SK-N-SH (cell line): ENCODE measurements at regions not wholly inside any gene's neighbourhood (a gene's known extent, or its start where the extent isn't known, plus 50 kb on each side); places are given as distances from the start of the nearest gene placed in this dataset.

Experiments used
- CTCF ChIA-PET: fragments of 300-600, 350-600 bp; formaldehyde crosslinking; extraction: SDS; loops from one replicate; lab custom pipeline; 2021; lab: Yijun Ruan, JAX
- POLR2A ChIA-PET: fragments of 350-600 bp; sonication (Branson Sonifier 250); formaldehyde crosslinking; extraction: SDS; loops from one replicate; lab custom pipeline; 2020; ENCODE audit warnings: antibody characterized with exemption, inconsistent platforms; lab: Yijun Ruan, JAX
- DNase-seq: peaks from one replicate; pipeline ENCODE4 v3.0.0; 2012
- H2AFZ ChIP-seq: fragments of 200-600 bp; sonication (generic); 2 replicates; pipeline ENCODE4 v1.8.1; 2016; ENCODE audit warnings: antibody characterized with exemption, mild to moderate bottlenecking, low read depth
- H3F3A ChIP-seq: fragments of 200-600 bp; sonication (generic); replicated peaks from 2 replicates; pipeline ENCODE3; 2016; ENCODE audit warnings: antibody characterized with exemption, mild to moderate bottlenecking; ENCODE audit not compliant: insufficient read depth
- H3K27ac ChIP-seq, 2 experiments: fragments of 200-500 bp in 1 of 2; fragments of 200-600 bp in 1 of 2; sonication (Bioruptor generic) in 1 of 2; sonication (generic), shearing (Covaris generic) in 1 of 2; 2 replicates each; pipeline versions ENCODE4 v1.5.1 to v1.6.1; 2014 to 2016; ENCODE audit warnings: low read depth in 2 of 2, inconsistent platforms in 1 of 2, low read length in 1 of 2, mild to moderate bottlenecking in 1 of 2, mixed read lengths in 1 of 2
- H3K27me3 ChIP-seq: fragments of 200-600 bp; sonication (generic), shearing (Covaris generic); 2 replicates; pipeline ENCODE4 v1.6.1; 2016; ENCODE audit warnings: mixed run types; ENCODE audit not compliant: insufficient read depth
- H3K36me3 ChIP-seq, 2 experiments: fragments of 200-500 bp in 1 of 2; fragments of 200-600 bp in 1 of 2; sonication (Bioruptor generic) in 1 of 2; sonication (generic) in 1 of 2; replicated peaks in 1 of 2; 2 replicates each; pipeline versions ENCODE3 to v1.5.1; 2014 to 2016; ENCODE audit warnings: low read length in 1 of 2, mild to moderate bottlenecking in 1 of 2; ENCODE audit not compliant: insufficient read depth in 2 of 2, control insufficient read depth in 1 of 2
- H3K4me1 ChIP-seq, 2 experiments: fragments of 200-500 bp in 1 of 2; fragments of 200-600 bp in 1 of 2; sonication (Bioruptor generic) in 1 of 2; sonication (generic), shearing (Covaris generic) in 1 of 2; 2 replicates each; pipeline versions ENCODE4 v1.5.1 to v1.6.1; 2014 to 2016; ENCODE audit warnings: low read depth in 1 of 2, low read length in 1 of 2, mixed run types in 1 of 2; ENCODE audit not compliant: insufficient read depth in 2 of 2, control insufficient read depth in 1 of 2
- H3K4me2 ChIP-seq: fragments of 200-600 bp; sonication (generic), shearing (Covaris generic); 2 replicates; pipeline ENCODE4 v1.6.1; 2017; ENCODE audit warnings: mixed run types
- H3K4me3 ChIP-seq, 2 experiments: fragments of 200-500 bp in 1 of 2; fragments of 200-600 bp in 1 of 2; sonication (Bioruptor generic) in 1 of 2; sonication (generic), shearing (Covaris generic) in 1 of 2; 2 replicates each; pipeline versions ENCODE4 v1.5.1 to v1.8.1; 2014 to 2016; ENCODE audit warnings: low read depth in 2 of 2, inconsistent platforms in 1 of 2, low read length in 1 of 2, mild to moderate bottlenecking in 1 of 2, mixed read lengths in 1 of 2, moderate library complexity in 1 of 2
- H3K79me2 ChIP-seq: fragments of 200-600 bp; sonication (generic); 2 replicates; pipeline ENCODE4 v1.8.1; 2017; ENCODE audit warnings: mild to moderate bottlenecking; ENCODE audit not compliant: insufficient read depth
- H3K9ac ChIP-seq: fragments of 200-600 bp; sonication (generic); 2 replicates; pipeline ENCODE4 v1.6.1; 2017; ENCODE audit warnings: mixed run types
- H3K9me2 ChIP-seq: fragments of 200-600 bp; sonication (generic); 2 replicates; pipeline ENCODE4 v1.6.1; 2017; ENCODE audit warnings: mixed run types
- H3K9me3 ChIP-seq: fragments of 200-600 bp; sonication (generic); 2 replicates; pipeline ENCODE4 v1.6.1; 2017; ENCODE audit warnings: mixed run types, mild to moderate bottlenecking, moderate library complexity
- H4K20me1 ChIP-seq: fragments of 200-600 bp; sonication (generic); 2 replicates; pipeline ENCODE4 v1.6.1; 2017; ENCODE audit warnings: mild to moderate bottlenecking, mixed run types; ENCODE audit not compliant: insufficient read depth
- ELF1 ChIP-seq: IDR thresholded peaks from 2 replicates; pipeline ENCODE4 v1.4.0; 2012
- EP300 ChIP-seq, 2 experiments: IDR thresholded peaks; 2 replicates each; pipeline versions ENCODE4 v1.4.0 to v1.6.1; 2012; ENCODE audit warnings: borderline replicate concordance in 1 of 2, low read depth in 1 of 2, low read length in 1 of 2
- FOSL2 ChIP-seq: IDR thresholded peaks from 2 replicates; pipeline ENCODE4 v1.4.0; 2012; ENCODE audit warnings: low read depth, mild to moderate bottlenecking, moderate library complexity, borderline replicate concordance
- GABPA ChIP-seq: IDR thresholded peaks from 2 replicates; pipeline ENCODE4 v1.4.0; 2012; ENCODE audit warnings: low read depth, mild to moderate bottlenecking
- GATA2 ChIP-seq: sonication (generic); formaldehyde crosslinking; IDR thresholded peaks from 2 replicates; pipeline ENCODE4 v1.5.0; 2020; ENCODE audit warnings: mild to moderate bottlenecking, missing genetic modification reagents
- MEF2A ChIP-seq: IDR thresholded peaks from 2 replicates; pipeline ENCODE4 v1.4.0; 2012; ENCODE audit warnings: low read depth, borderline replicate concordance
- NFIC ChIP-seq: IDR thresholded peaks from 2 replicates; pipeline ENCODE4 v1.4.0; 2012; ENCODE audit warnings: borderline replicate concordance
- NRF1 ChIP-seq: IDR thresholded peaks from 2 replicates; pipeline ENCODE4 v1.6.1; 2012; ENCODE audit warnings: low read depth, mild to moderate bottlenecking, low read length
- POLR2AphosphoS5 ChIP-seq: IDR thresholded peaks from 2 replicates; pipeline ENCODE4 v1.6.1; 2012; ENCODE audit warnings: low read depth, low read length
- RXRA ChIP-seq: IDR thresholded peaks from 2 replicates; pipeline ENCODE4 v1.4.0; 2012; ENCODE audit warnings: low read depth, mild to moderate bottlenecking, borderline replicate concordance
- SIN3A ChIP-seq: IDR thresholded peaks from 2 replicates; pipeline ENCODE4 v1.6.1; 2012; ENCODE audit warnings: low read depth, mild to moderate bottlenecking, low read length, moderate library complexity, borderline replicate concordance
- SMC3 ChIP-seq: IDR thresholded peaks from 2 replicates; pipeline ENCODE4 v1.6.1; 2012; ENCODE audit warnings: low read depth, low read length, improper control_type of control experiment
- TAF1 ChIP-seq: IDR thresholded peaks from 2 replicates; pipeline ENCODE4 v1.6.1; 2012; ENCODE audit warnings: low read depth, mild to moderate bottlenecking, low read length, moderate library complexity, borderline replicate concordance
- TEAD4 ChIP-seq: IDR thresholded peaks from 2 replicates; pipeline ENCODE4 v1.4.0; 2012; ENCODE audit warnings: mild to moderate bottlenecking, borderline replicate concordance; ENCODE audit not compliant: insufficient read depth
- YY1 ChIP-seq: IDR thresholded peaks from 2 replicates; pipeline ENCODE4 v1.4.0; 2012; ENCODE audit warnings: low read depth, mild to moderate bottlenecking
- WGBS: methylation state at CpG from one replicate; pipeline ENCODE4 v1.1.6; 2017; ENCODE audit warnings: low lambda C conversion rate; 5-methylcytosine and 5-hydroxymethylcytosine counted together
- TF ChIP-seq, protein P1 (sequence below): IDR thresholded peaks from 2 replicates; pipeline ENCODE4 v1.4.0; 2012; ENCODE audit warnings: low read depth, borderline replicate concordance
- TF ChIP-seq, protein P2 (sequence below): IDR thresholded peaks from 2 replicates; pipeline ENCODE4; 2012
- TF ChIP-seq, protein P3 (sequence below): fragments of 150-350 bp; IDR thresholded peaks from 2 replicates; pipeline ENCODE4 v1.6.1; 2017; ENCODE audit warnings: antibody characterized with exemption, low read length, low read depth, borderline replicate concordance
- TF ChIP-seq, protein P4 (sequence below): IDR thresholded peaks from 2 replicates; pipeline ENCODE4 v1.4.0; 2012; ENCODE audit warnings: low read depth

DNA sequence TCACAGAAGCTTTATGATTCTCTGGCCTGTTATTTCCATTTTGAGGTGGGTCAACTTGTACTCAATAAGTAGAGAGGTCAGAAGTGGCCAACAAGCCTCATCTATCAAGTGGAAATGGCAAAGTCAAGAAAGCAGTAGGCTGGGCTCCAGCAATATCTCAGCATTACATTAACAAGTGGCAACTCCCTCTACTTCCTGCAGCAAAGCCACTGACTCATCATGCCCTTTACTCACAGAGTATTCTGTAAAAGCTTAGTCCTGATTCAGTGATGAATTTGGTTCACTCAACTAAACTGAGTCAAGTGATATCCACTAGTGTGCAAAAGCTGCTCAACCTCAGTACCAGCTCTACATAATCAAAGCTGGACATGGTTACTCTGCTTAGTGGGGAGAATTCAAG is 954.6 kb downstream of the EPHA3 start:
- Histone ChIP-seq H3K9me2 (no peaks in the 10 kb centered on the region), H3K27ac (no peak overlapping the region), H4K20me1 (no peaks in the 10 kb centered on the region), H3K4me1 (no peaks in the 10 kb centered on the region), H3K9ac (no peak overlapping the region), H2AFZ (no peak overlapping the region), H3K4me2 (no peak overlapping the region), H3K79me2 (no peaks in the 10 kb centered on the region), H3K27me3 (no peaks in the 10 kb centered on the region), H3K36me3 (no peaks in the 10 kb centered on the region), H3K9me3 (no peaks in the 10 kb centered on the region), H3K4me3 (no peak overlapping the region), H3F3A (no peaks in the 10 kb centered on the region)
- TF ChIP-seq FOSL2 = no peak
- TF ChIP-seq, protein P1, sequence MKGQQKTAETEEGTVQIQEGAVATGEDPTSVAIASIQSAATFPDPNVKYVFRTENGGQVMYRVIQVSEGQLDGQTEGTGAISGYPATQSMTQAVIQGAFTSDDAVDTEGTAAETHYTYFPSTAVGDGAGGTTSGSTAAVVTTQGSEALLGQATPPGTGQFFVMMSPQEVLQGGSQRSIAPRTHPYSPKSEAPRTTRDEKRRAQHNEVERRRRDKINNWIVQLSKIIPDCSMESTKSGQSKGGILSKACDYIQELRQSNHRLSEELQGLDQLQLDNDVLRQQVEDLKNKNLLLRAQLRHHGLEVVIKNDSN = no peak
- TF ChIP-seq POLR2AphosphoS5 = no peak
- TF ChIP-seq ELF1 = no peak
- TF ChIP-seq YY1 = no peak
- TF ChIP-seq TEAD4 = no peak
- TF ChIP-seq, protein P2, sequence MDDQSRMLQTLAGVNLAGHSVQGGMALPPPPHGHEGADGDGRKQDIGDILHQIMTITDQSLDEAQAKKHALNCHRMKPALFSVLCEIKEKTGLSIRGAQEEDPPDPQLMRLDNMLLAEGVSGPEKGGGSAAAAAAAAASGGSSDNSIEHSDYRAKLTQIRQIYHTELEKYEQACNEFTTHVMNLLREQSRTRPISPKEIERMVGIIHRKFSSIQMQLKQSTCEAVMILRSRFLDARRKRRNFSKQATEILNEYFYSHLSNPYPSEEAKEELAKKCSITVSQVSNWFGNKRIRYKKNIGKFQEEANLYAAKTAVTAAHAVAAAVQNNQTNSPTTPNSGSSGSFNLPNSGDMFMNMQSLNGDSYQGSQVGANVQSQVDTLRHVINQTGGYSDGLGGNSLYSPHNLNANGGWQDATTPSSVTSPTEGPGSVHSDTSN = no peak
- no peak for TF ChIP-seq TAF1
- TF ChIP-seq GATA2 (CRISPR knock-in tag) = no peak
- TF ChIP-seq, protein P3, sequence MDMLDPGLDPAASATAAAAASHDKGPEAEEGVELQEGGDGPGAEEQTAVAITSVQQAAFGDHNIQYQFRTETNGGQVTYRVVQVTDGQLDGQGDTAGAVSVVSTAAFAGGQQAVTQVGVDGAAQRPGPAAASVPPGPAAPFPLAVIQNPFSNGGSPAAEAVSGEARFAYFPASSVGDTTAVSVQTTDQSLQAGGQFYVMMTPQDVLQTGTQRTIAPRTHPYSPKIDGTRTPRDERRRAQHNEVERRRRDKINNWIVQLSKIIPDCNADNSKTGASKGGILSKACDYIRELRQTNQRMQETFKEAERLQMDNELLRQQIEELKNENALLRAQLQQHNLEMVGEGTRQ = no peak
- no peak for DNase-seq
- POLR2A ChIA-PET = no interaction called here
- CTCF ChIA-PET = interaction anchor here (1.2 kb wide), 1 partner anchor 10 kb away, joined by 3 read pairs; no protein-coding TSS in a partner anchor

DNA sequence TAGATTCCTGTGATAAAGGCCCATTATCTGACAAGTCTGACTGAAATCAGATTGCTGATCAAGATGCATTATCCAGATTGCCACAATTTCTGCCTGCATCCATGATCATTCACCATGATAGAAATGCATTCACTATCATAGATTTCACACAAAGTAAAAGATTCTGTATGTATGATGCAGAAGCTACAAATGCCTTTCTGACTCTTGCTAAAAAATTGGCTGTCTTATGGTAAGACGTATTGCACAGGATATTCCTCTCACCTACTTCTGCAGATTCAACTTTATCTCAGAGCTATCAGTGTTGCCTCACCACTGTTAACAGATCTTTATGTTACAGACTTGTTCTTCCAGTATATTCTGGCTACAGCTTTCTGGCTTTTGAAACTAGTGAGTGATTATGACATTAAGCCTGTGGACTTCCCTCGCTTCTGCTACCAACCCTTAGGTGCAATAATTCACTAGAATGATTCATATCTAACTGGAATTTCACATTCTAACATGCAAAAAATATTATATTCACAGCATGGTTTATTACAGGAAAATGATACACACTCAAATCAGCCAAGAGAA is 955.3 kb downstream of the EPHA3 start:
- Histone ChIP-seq H3F3A (no peaks in the 10 kb centered on the region), H3K9me2 (no peaks in the 10 kb centered on the region), H3K79me2 (no peaks in the 10 kb centered on the region), H3K27me3 (no peaks in the 10 kb centered on the region), H3K27ac (no peak overlapping the region), H3K36me3 (no peaks in the 10 kb centered on the region), H3K4me2 (no peak overlapping the region), H3K4me3 (no peak overlapping the region), H4K20me1 (no peaks in the 10 kb centered on the region), H3K9me3 (no peaks in the 10 kb centered on the region), H3K4me1 (no peaks in the 10 kb centered on the region), H3K9ac (no peak overlapping the region), H2AFZ (no peak overlapping the region)
- no peak for DNase-seq
- CTCF ChIA-PET = interaction anchor here (1.2 kb wide), 1 partner anchor 11 kb away, joined by 3 read pairs; no protein-coding TSS in a partner anchor
- POLR2A ChIA-PET = no interaction called here
- 0% methylated on average over 2 of the region's 2 CpGs for WGBS
- no peak for TF ChIP-seq RXRA
- TF ChIP-seq SIN3A = no peak
- TF ChIP-seq MEF2A = no peak
- TF ChIP-seq, protein P4, sequence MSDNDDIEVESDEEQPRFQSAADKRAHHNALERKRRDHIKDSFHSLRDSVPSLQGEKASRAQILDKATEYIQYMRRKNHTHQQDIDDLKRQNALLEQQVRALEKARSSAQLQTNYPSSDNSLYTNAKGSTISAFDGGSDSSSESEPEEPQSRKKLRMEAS = no peak
- TF ChIP-seq NFIC = no peak
- no peak for TF ChIP-seq TAF1
- no peak for TF ChIP-seq NRF1
- TF ChIP-seq GABPA = no peak
- TF ChIP-seq FOSL2 = no peak
- TF ChIP-seq EP300 (IDR thresholded peaks at IDR 0.05; ENCODE audit: borderline replicate concordance in 1 of 2, low read depth in 1 of 2, low read length in 1 of 2) = no peak
- no peak for TF ChIP-seq SMC3
